ENCODE measurements at regions not wholly inside any gene's neighbourhood (a gene's known extent, or its start where the extent isn't known, plus 50 kb on each side); places are given as distances from the start of the nearest gene placed in this dataset.
"Not testable (repeated sequence)": the region's sequence is repeated elsewhere in the genome, so short reads cannot be mapped to it uniquely, and the experiment has no call there.

DNA sequence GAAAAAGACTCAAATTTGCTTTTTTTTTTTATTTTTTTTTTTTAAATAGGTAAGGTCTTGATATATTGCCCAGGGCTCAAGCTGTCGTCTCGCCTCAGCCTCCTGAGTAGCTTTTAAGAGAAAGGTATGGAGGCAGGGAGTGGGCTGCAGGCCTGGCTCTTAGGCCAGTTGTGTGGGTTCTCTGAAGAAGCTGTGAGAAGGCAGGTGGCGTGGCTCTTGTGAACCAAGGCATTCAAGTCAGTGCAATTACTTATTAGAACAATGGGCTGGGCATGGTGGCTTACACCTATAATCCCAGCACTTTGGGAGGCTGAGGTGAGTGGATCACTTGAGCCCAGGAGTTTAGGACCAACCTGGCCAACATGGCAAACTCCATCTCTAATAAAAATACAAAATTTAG, 244.0 kb upstream of the SFRP2 start:
- no peak for DNase-seq (ENCODE audit: low read depth)

DNA sequence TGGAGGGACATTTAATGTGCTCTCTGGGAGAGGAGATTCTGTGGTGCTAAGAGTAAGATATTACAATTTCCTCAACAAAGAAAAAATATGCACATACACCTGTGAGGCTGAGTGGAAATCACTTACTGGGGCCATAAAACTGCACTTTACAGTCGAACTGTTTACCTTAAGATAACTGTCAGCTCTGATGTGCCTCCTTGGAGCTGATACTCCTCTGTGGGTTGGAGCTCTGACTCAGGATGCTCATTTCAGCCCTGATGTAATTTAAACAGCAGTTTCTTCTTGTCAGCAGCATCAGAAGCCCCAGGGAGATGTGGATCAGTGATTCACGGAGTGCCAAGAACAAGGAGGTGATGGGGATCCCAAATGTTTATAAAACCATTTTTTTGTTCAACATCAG, 241.9 kb upstream of the SFRP2 start:
- peak; percentile 50 for DNase-seq (ENCODE audit: low read depth)

DNA sequence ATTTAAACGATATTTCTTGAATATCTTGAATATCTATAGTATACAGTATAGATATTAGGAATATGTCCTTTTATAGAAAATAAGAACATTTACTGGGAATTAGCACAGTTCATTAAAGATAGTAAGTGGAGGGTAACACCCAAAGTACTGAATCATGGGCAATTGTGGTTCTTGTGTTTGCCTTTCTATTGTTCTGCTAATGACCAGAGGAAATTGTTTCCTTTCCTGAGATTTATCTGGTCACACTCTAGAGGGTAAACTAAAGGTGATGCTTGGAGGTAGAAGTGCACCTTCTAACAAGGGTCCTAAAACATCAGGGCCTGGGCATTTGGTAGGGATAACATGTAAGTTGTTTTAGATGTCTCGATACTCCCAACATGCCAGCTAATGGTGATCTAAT, 241.3 kb upstream of the SFRP2 start:
- no peak for DNase-seq (ENCODE audit: low read depth)

DNA sequence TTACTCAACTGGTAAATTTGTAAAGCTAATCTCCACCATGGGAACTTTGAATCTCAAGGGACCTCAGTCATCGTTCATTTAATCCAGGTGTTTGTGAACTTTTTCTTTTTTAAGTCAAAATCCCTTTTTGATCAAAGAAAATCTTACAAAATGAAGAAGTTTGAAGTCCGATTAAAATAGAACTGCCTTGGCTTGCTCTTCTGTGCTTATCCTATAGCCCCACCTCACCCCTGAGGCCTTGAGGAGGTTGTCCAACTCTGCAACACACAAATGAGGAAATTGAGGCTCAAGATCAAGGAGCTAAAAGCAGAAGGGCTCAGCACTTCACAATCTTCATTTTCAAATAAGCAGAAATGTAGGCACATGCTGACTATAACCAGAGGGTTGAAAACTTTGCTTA, 240.3 kb upstream of the SFRP2 start:
- DNase-seq (ENCODE audit: low read depth), result no peak

DNA sequence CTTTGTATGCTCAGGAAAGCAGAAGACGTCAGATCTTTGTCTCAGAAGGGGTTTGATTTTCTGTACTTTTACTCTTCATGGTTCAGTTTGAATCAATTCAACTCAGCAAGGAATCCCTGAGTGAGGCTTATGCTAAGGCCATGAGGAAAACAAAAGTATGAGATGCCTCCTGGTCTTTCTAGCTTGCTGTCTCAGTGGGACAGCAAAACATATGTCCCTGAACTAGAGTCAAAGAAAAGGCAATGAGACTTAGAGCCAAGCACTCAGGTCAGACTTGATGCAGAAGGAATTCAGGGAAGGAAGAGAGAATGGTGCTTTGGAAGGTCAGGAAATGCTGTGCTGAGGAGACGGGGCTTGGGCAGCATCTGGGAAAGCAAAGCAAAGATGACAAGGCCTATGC, 236.2 kb upstream of the SFRP2 start:
- DNase-seq (ENCODE audit: low read depth), result no peak

DNA sequence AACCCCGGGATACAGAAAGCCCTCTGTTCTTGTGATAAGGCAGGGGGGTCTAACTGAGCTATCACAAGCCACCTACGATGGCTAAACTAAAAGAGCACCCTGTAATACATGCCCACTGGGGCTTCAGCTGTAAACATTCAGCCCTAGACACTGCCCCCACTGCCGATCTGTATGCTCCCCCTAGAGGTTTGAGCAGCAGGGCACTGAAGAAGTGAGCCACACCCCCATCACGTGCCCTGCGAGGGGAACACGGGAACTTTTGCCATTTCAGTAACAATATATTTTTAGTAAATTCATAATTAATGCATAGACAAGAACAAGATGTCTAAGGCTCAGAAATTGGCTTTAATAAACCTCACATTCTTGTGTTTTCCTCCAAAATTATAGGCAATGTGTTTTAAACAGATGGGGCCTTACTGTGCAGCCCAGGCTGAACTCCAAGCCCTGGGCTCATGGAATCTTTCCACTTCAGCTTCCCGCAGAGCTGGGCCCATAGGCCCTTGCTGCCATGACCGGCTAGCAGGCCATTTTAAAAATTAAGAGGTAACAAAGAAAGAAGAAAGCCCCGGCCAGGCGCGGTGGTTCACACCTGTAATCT, 235.3 kb upstream of the SFRP2 start:
- no peak for DNase-seq (ENCODE audit: low read depth)

DNA sequence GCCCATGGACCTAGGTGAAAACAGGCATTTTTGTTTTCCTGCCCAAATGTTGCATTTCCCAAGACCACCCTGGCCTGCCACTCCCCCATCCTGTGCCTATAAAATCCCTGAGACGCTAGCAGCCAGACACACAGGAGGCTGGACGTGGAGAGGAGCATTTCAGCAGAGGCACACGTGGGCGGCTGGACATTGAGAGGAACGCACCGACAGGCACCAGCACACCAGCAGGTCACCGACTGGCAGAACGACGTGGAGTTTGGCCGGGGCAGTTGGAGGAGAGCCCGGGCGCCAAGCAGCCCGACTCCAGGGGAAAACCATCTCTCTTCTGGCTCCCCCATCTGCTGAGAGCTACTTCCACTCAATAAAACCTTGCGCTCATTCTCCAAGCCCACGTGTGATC, 234.8 kb upstream of the SFRP2 start:
- not testable (repeated sequence) for DNase-seq (ENCODE audit: low read depth)

DNA sequence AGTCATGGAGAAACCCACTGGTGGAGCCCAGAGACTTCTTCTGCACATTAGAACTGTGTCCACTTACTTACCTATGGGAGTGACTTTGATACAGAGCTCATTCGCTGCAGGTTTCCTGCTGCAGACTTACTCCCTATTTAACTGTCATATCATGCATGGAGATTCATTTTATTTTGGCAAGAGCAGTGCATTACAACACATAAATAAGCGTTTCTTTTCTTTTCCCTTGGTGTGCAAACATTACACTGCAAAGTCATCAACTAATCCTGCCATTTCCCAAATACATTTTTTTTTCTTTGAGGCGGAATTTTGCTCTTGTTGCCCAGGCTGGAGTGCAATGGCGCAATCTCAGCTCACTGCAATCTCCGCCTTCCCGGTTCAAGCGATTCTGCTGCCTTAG, 230.9 kb upstream of the SFRP2 start:
- no peak for DNase-seq (ENCODE audit: low read depth)

DNA sequence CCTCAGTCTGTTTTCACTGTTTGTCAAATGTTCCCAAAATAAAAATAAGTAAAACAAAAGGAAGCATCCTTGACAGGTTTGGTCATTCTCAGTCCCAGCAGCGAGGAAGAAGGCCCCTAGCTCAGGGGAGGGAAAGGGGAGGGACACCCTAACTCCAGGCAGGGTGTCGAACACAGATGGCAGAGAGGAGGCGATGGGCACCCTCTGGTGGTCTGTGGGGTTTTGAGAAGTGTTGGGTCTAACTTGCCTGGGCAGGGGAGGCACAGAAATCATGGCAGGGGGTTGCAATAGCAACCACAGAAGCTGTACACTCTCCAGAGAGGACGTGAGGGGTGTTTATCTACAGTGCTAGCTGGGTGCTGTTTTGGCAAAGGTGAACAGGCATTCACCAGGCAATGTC, 229.8 kb upstream of the SFRP2 start:
- DNase-seq (ENCODE audit: low read depth), result no peak

DNA sequence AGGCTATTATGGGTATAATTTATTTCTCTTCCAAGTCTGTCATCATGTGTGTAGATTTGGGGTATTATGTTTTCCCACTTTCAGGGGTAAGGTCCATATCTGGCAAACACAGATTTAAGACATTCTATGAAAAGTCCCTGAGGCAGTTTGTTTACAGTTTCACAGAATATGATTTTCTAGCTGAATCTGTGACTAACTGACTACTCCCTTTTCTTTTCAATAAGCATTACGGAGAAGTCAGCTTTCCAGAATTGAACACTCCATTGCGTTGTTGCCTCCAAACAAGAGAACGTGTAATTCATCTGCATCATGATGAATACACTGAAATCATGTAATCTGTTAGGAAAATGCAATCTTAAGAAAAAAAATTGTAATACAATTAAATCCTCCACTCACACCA, 226.7 kb upstream of the SFRP2 start:
- no peak for DNase-seq (ENCODE audit: low read depth)

DNA sequence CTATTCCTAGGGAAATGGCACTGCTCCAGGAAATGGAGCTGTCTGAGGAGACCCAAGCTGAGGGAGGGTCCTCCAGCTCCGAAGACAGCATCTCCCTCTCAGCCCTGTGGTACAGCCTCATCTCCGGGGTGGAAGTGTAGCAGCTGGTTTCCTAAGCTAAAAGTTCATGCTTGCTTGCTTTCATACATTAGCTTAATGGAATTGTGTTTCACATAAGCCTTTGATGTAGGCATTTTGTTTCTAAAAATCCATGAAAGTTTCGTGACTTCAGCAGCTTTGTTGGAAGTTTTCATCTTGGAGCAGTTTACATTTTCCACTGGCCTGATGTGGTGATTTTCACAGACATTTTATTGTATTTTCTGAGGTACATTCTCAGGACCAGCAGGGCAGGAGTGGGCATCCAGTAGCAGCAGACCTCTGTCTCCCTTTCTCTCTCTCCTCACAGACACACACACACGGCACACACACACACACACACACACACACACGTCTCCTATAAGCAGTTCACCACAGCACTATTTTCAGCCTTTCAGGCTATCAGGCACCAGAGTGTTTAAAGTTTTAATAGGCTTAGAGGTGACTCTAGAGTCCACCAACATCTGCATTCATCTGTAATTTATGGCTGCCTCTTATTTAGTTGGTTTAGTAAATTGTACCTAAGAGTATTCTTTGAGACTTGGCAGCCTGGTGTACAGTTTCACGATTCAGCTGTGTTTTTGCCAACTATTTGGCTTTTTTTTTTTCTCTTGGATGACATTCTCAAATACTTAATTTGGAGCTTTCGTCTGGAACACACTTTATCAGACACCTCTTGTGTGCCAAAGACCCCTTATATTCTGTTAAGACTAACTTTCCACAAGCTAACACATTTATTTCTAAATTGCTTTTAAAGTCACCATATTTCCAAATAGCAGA, 225.8 kb upstream of the SFRP2 start:
- no peak for DNase-seq (ENCODE audit: low read depth)

DNA sequence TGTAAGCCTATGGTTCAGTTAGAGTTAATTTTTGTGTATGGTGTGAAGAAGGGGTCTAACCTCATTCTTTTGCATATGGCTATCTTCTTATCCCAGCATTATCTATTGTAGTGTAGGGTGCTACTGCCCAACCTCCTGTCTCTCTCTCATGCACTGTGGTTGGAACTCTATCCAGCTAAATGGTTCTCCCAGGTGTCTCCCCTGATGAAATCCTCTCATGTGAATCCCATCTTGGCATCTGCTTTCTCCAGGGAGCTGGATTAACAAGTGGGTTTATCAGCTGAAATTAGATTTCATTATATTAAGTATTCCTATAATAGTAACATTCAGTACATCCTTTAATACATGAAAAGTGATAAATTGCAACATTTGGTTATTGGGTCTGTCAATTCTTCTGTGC, 224.7 kb upstream of the SFRP2 start:
- no peak for DNase-seq (ENCODE audit: low read depth)

DNA sequence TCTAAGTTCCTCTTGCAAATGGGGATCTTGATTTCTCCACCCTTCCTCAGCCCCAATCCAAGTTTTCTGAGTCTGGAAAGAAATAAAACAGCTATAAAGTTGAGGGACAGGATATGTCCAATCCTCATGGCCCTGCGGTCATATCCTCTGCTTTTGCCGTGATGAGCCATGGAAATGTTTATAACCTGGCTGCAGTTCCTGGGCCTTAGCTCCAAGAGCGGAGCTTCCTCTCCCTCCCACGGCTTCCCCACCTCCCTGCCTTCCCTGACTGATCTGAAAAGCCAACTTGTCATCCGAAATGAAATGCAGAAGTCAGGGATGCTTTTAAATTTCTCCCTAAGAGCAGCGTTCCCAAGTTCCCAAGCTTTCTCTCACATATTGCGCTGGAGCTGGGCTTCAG, 221.5 kb upstream of the SFRP2 start:
- DNase-seq (ENCODE audit: low read depth), result no peak

DNA sequence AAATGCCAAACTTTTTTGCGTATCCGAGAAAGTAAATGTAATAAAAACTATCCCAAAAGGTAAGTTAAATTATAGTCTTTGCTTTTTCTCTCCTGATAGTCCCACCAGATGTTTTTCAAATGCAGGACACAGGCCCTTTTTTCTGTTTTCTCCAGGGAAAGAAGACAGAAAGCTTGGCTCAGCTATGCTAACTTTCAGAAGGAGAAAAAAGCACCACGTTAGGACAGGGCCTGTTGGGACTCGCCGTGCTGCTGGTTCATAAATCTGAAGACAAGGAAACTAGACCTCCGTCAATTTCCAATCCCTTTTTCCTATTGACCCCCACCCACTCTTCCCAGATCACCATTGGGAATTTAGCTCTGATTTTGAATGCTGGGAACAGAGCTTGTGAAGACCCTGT, 220.9 kb upstream of the SFRP2 start:
- DNase-seq (ENCODE audit: low read depth), result no peak

DNA sequence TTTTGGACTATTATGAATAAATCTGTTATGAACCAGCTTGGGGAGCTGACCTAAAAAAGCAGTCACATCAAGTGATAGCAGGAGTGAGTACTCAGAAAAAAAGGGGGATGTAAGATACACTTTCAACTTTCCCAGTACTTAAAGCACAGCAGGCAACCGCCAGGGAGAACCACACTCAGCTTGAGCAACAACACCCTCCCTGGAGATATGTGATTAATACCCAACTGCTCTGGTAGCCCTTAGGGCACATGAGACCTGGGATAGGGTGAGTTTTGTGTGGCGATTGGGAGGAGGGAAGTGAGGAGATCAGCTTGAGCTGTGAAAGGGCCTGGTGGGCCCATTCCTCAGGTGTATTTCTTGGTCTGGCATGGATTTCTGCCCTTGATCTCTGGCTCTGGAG, 220.3 kb upstream of the SFRP2 start:
- DNase-seq (ENCODE audit: low read depth), result no peak

DNA sequence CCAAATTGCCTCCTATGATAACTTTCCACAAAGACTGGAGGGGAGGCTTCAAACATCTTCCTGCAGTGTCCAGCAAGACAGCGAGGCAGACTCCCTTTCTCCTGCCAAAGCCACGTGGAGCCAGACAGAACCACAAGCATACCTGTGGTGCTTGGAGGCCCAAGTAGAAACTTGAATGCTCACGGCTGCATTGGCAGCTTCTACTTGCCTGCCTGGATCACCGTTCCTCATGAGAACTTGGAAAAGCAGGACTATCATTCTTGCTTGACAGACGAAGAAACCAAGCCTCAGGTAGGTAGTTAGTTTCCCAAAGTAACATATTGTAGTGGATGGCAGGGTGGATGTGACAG, 216.3 kb upstream of the SFRP2 start:
- DNase-seq (ENCODE audit: low read depth), result no peak

DNA sequence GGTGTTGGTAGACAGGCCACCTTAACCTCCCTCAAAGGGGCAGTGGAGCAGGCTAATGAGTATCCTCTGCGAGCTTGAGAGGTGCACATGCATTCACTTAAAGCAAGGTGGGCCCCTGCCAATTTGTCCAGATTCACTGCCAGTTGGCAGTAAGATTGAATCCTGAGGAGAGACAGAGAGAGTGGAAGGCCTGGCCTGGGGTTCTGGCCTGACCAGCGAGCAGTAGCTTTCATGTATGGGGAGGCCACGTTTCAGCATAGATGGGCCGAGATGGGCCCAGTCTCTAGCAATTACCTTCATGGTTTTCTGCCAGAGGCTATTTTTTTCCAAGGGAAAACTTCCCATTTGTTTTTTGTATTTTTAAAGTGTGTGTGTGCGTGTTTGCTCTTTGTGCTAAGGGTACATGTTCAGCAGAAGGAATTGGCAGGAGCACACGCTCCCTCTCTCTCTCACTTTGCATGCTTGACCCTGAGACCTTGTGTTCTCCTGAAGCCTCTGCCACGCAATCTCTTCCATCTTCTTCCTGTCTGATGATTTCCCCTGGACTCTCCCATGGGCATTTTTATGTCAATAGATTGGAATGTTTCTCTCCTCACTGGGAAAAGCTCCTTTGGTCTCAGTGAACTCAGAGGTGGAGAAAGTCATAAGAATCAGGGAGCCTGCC, 215.8 kb upstream of the SFRP2 start:
- peak; percentile 78 for DNase-seq (ENCODE audit: low read depth)

DNA sequence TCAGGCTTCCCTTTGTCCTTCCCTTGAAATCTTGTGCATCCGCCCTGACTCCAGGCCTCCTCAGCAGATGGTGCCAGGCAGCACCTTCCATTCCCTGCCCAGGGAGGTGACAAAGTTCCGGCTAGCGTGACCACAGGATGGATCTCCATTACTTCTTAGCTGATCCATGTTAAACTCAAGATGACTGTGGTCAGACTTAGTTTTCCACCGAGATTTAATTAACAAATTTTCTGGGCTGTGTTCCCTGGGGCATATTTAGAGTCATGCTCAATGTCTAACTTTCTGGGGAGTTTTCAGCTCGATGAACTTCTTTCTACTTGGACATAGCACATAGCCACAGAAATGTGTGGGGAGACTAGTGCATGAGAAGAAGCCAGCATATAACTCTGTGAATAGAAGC, 215.1 kb upstream of the SFRP2 start:
- no peak for DNase-seq (ENCODE audit: low read depth)

DNA sequence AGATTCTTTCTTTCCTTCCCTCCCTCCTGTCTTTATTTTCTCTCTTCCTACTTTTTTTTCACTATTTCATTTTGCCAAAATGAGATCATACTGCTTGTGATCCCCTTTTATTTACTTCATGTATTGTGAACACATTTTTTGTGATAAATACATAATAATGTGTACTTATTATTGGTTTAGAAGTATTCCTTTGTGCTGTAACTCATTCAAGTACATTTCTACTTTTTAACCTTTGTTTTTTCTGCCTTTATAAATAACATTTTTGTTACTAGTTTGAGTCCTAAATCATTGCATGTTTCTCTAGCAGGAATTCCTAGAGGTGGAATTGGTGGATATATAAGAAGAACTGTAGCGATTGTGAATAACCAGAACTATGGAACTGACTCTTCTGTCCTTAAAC, 214.5 kb upstream of the SFRP2 start:
- no peak for DNase-seq (ENCODE audit: low read depth)

DNA sequence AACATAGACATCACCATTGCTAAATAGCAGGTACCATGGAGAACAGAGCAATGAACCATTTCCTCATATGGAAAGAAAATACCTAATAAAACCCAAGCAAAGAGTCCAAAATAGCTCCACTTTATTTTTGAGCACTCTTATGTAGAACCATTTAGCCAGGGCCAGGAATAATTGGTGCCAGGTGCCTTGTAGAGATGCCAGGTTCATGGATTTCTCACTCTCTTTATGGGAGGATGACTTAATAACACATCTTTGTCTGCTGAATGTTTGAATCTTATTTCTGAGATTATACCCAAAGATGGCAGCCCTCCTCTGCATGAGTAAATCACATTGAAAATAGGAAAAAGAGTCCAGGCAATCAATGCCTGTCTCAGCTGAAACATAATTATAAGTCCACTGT, 212.3 kb upstream of the SFRP2 start:
- DNase-seq (ENCODE audit: low read depth), result no peak

DNA sequence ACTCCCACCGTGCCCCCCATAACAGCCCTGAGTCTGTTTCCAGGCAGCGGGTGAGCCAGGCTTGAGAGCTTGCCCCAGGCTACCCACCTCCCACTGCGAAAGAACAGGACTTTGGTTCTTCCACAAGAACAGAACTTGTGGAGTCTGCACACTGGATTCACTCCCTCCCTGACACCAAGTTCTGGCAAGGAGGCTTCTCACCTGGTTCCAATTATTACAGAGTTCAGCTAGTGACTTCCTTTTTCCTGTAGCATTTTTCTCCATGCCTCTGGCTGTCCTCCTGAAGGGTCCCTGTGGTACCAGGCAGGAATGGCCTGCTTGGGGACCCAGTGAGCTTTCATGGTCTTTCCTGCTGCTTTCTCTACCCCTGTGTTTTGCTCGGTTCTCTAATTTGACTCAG, 208.6 kb upstream of the SFRP2 start:
- no peak for DNase-seq (ENCODE audit: low read depth)

DNA sequence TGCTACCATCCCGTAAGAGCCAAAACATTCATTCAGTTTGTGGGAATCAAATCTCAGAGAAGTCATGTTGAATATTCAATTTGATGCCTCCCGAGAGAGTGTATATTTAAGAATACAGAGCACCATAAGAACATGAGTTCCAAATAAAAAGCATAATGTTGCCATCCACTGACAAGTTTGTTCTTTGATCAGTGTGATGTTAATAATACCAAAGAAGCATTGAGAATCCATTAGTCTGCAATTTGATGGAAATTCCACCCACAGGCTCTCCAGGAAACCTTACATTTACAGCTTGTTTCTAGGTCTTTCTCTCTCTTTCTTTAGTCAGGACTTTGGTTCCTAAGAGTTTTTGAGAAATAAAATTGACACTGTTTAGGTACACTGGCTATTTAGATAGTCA, 200.6 kb upstream of the SFRP2 start:
- no peak for DNase-seq (ENCODE audit: low read depth)

Measured in stromal cell of bone marrow (primary cell).